GM18909 (cell line): ENCODE measurements at regions not wholly inside any gene's neighbourhood (a gene's known extent, or its start where the extent isn't known, plus 50 kb on each side); places are given as distances from the start of the nearest gene placed in this dataset.
A peak's percentile ranks its signal among the peaks of the same experiment; 100 is the strongest.
"Not testable (repeated sequence)": the region's sequence is repeated elsewhere in the genome, so short reads cannot be mapped to it uniquely, and the experiment has no call there.

Experiments
- ATAC-seq: cut with Tn5 transposase; IDR thresholded peaks from one replicate; pipeline ENCODE4 v1.9.1; 2021; ENCODE audit warnings: mild to moderate bottlenecking; ENCODE audit not compliant: unreplicated experiment, poor library complexity

GRCh38 chr21:23977971-23978370, 1629.3 kb downstream of the MRPL39 start:
- no peak for ATAC-seq

GRCh38 chr21:23968722-23969647, 1638.3 kb downstream of the MRPL39 start:
- peak; percentile 97 for ATAC-seq

- ATAC-seq, result no peak
Observed at GRCh38 chr21:23968008-23968407, 1639.3 kb downstream of the MRPL39 start.

- no peak for ATAC-seq
Observed at GRCh38 chr21:23963454-23963853, 1643.8 kb downstream of the MRPL39 start.

GRCh38 chr21:23960769-23961168, 1646.5 kb downstream of the MRPL39 start:
- ATAC-seq, result no peak

GRCh38 chr21:23955135-23955843, 1652.0 kb downstream of the MRPL39 start:
- ATAC-seq, result no peak

- ATAC-seq, result no peak
Observed at GRCh38 chr21:23952269-23952668, 1655.0 kb downstream of the MRPL39 start.

GRCh38 chr21:23951251-23951650, 1656.0 kb downstream of the MRPL39 start:
- ATAC-seq, result no peak

- no peak for ATAC-seq
Observed at GRCh38 chr21:23950344-23950743, 1656.9 kb downstream of the MRPL39 start.

- no peak for ATAC-seq
Observed at GRCh38 chr21:23949493-23949892, 1657.8 kb downstream of the MRPL39 start.

- ATAC-seq, result no peak
Observed at GRCh38 chr21:23939369-23940065, 1667.8 kb downstream of the MRPL39 start.

GRCh38 chr21:23936991-23937390, 1670.3 kb downstream of the MRPL39 start:
- no peak for ATAC-seq

GRCh38 chr21:23936224-23936623, 1671.1 kb downstream of the MRPL39 start:
- ATAC-seq, result no peak

- ATAC-seq, result no peak
Observed at GRCh38 chr21:23930565-23930964, 1676.7 kb downstream of the MRPL39 start.

- not testable (repeated sequence) for ATAC-seq
Observed at GRCh38 chr21:23926430-23926829, 1680.9 kb downstream of the MRPL39 start.

GRCh38 chr21:23921670-23922418, 1685.4 kb downstream of the MRPL39 start:
- no peak for ATAC-seq

GRCh38 chr21:23900727-23901126, 1706.6 kb downstream of the MRPL39 start:
- no peak for ATAC-seq

GRCh38 chr21:23899561-23899960, 1707.7 kb downstream of the MRPL39 start:
- ATAC-seq, result no peak

- ATAC-seq, result no peak
Observed at GRCh38 chr21:23890652-23891051, 1716.6 kb downstream of the MRPL39 start.

- peak; percentile 91 for ATAC-seq
Observed at GRCh38 chr21:23887725-23888306, 1719.5 kb downstream of the MRPL39 start.
